AG04450 (cell line): ENCODE measurements at regions not wholly inside any gene's neighbourhood (a gene's known extent, or its start where the extent isn't known, plus 50 kb on each side); places are given as distances from the start of the nearest gene placed in this dataset.
A peak's percentile ranks its signal among the peaks of the same experiment; 100 is the strongest.

Experiments used
- CTCF ChIA-PET: fragments of 300-600, 350-600 bp; formaldehyde crosslinking; extraction: SDS; loops from one replicate; lab custom pipeline; 2022; ENCODE audit warnings: antibody characterized with exemption, inconsistent platforms; lab: Charles Lee
- POLR2A ChIA-PET: fragments of 350-600 bp; formaldehyde crosslinking; extraction: SDS; loops from one replicate; lab custom pipeline; 2021; ENCODE audit warnings: antibody characterized with exemption, inconsistent platforms; lab: Yijun Ruan, JAX
- DNase-seq: peaks from one replicate; pipeline ENCODE4 v3.0.0-alpha.2; 2011; ENCODE audit warnings: low read depth, low spot score
- H3K27ac ChIP-seq: one replicate; pipeline ENCODE4 v1.5.1; 2012; ENCODE audit warnings: low read depth, low read length, control low read depth
- H3K27me3 ChIP-seq: one replicate; pipeline ENCODE4 v1.6.0; 2012; ENCODE audit warnings: low read length; ENCODE audit not compliant: control insufficient read depth, insufficient read depth
- H3K4me3 ChIP-seq: 2 replicates; pipeline ENCODE4 v1.5.1; 2011; ENCODE audit warnings: mild to moderate bottlenecking, low read depth, low read length, control low read depth
- H3K9me3 ChIP-seq: 2 replicates; pipeline ENCODE4 v1.5.1; 2012; ENCODE audit warnings: low read length; ENCODE audit not compliant: control insufficient read depth, insufficient read depth
- TF ChIP-seq, protein P1 (sequence below): IDR thresholded peaks from 2 replicates; pipeline ENCODE4 v1.5.1; 2011; ENCODE audit warnings: low read depth, low read length, control low read depth, inconsistent platforms

GRCh38 chr6:43935921-43936439 is 166.0 kb downstream of the VEGFA start:
- peaks cover 12% of the 10 kb centered on the region for H3K27me3 ChIP-seq
- H3K4me3 ChIP-seq: no peak overlapping the region
- TF ChIP-seq, protein P1, sequence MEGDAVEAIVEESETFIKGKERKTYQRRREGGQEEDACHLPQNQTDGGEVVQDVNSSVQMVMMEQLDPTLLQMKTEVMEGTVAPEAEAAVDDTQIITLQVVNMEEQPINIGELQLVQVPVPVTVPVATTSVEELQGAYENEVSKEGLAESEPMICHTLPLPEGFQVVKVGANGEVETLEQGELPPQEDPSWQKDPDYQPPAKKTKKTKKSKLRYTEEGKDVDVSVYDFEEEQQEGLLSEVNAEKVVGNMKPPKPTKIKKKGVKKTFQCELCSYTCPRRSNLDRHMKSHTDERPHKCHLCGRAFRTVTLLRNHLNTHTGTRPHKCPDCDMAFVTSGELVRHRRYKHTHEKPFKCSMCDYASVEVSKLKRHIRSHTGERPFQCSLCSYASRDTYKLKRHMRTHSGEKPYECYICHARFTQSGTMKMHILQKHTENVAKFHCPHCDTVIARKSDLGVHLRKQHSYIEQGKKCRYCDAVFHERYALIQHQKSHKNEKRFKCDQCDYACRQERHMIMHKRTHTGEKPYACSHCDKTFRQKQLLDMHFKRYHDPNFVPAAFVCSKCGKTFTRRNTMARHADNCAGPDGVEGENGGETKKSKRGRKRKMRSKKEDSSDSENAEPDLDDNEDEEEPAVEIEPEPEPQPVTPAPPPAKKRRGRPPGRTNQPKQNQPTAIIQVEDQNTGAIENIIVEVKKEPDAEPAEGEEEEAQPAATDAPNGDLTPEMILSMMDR: no peak
- no peaks in the 10 kb centered on the region; the same call in 1 of the 2 replicates for H3K9me3 ChIP-seq
- CTCF ChIA-PET: no interaction called here
- POLR2A ChIA-PET: interaction anchor here (1.0 kb wide), 1 partner anchor 166 kb away, joined by 3 read pairs; the partner anchor contains the start of gene VEGFA
- DNase-seq: no peak
- H3K27ac ChIP-seq: no peak overlapping the region

- H3K4me3 ChIP-seq: no peak overlapping the region
- H3K9me3 ChIP-seq: no peaks in the 10 kb centered on the region; the same call in 1 of the 2 replicates
- no peak for DNase-seq
- no peak overlapping the region for H3K27ac ChIP-seq
- TF ChIP-seq, protein P1: no peak
- peaks cover 12% of the 10 kb centered on the region for H3K27me3 ChIP-seq
- CTCF ChIA-PET: interaction anchor here (2.0 kb wide), 1 partner anchor 161 kb away, joined by 7 read pairs; no protein-coding TSS in a partner anchor
- POLR2A ChIA-PET: interaction anchor here (1.0 kb wide), 1 partner anchor 165 kb away, joined by 3 read pairs; the partner anchor contains the start of gene VEGFA
Observed at GRCh38 chr6:43934803-43935602, 165.0 kb downstream of the VEGFA start.

GRCh38 chr6:43934183-43934802 is 164.3 kb downstream of the VEGFA start:
- TF ChIP-seq, protein P1: no peak
- H3K27me3 ChIP-seq: peaks cover 12% of the 10 kb centered on the region
- H3K9me3 ChIP-seq: no peaks in the 10 kb centered on the region; the same call in 1 of the 2 replicates
- POLR2A ChIA-PET: interaction anchor here (0.6 to 1.0 kb wide), 2 partner anchors 57 to 166 kb away, joined by 3 to 4 read pairs; no protein-coding TSS in a partner anchor
- H3K27ac ChIP-seq: peak overlapping the region; percentile 31
- no peak overlapping the region for H3K4me3 ChIP-seq
- DNase-seq: no peak
- CTCF ChIA-PET: interaction anchor here (1.0 to 2.0 kb wide), 3 partner anchors 9 to 160 kb away, joined by 3 to 7 read pairs (median 3); no protein-coding TSS in a partner anchor

- POLR2A ChIA-PET: interaction anchor here (1.0 kb wide), 1 partner anchor 58 kb away, joined by 4 read pairs; no protein-coding TSS in a partner anchor
- no peaks in the 10 kb centered on the region; the same call in 1 of the 2 replicates for H3K9me3 ChIP-seq
- peak; percentile 41 for DNase-seq
- peak overlapping the region; percentile 73 for H3K27ac ChIP-seq
- TF ChIP-seq, protein P1: no peak
- CTCF ChIA-PET: interaction anchor here (1.0 to 2.0 kb wide), 4 partner anchors 10 to 159 kb away, joined by 3 to 7 read pairs (median 4); no protein-coding TSS in a partner anchor
- no peak overlapping the region for H3K4me3 ChIP-seq
- H3K27me3 ChIP-seq: peaks cover 12% of the 10 kb centered on the region
Observed at GRCh38 chr6:43933148-43933885, 163.3 kb downstream of the VEGFA start.
